Testis (tissue), 2 donors: ENCODE measurements at regions not wholly inside any gene's neighbourhood (a gene's known extent, or its start where the extent isn't known, plus 50 kb on each side); places are given as distances from the start of the nearest gene placed in this dataset.

ENCODE experiments used
- DNase-seq: peaks from one replicate; pipeline ENCODE4 v3.0.0-alpha.2; 2019
- H3K27ac ChIP-seq, 2 donors: fragments of 200-600 bp; sonication (generic); one replicate each; pipeline ENCODE4 v1.5.1; 2019
- H3K27me3 ChIP-seq: fragments of 200-600 bp; sonication (generic); one replicate; pipeline ENCODE4 v1.5.1; 2019
- H3K36me3 ChIP-seq: fragments of 200-600 bp; sonication (generic); one replicate; pipeline ENCODE4 v1.5.1; 2017; ENCODE audit warnings: low read depth; ENCODE audit errors: missing control alignments
- H3K4me1 ChIP-seq: fragments of 200-600 bp; sonication (generic); one replicate; pipeline ENCODE4 v1.5.1; 2019
- H3K4me3 ChIP-seq, 2 donors: fragments of 200-600 bp; sonication (generic); one replicate each; pipeline ENCODE4 v1.5.1; 2017 to 2019
- H3K9me3 ChIP-seq: fragments of 200-600 bp; sonication (generic); one replicate; pipeline ENCODE4 v1.5.1; 2017
- CTCF ChIP-seq, 3 experiments: fragments of 450-650 bp in 2 of 3; fragments of 200-600 bp in 1 of 3; sonication (generic) in 1 of 3; IDR thresholded peaks; one replicate each; pipeline ENCODE4 v1.5.1; 2016 to 2019; ENCODE audit warnings: antibody characterized with exemption in 3 of 3, mild to moderate bottlenecking in 2 of 3, moderate library complexity in 1 of 3
- POLR2A ChIP-seq: fragments of 450-650 bp; IDR thresholded peaks from one replicate; pipeline ENCODE4 v1.6.1; 2017; ENCODE audit warnings: antibody characterized with exemption, mild to moderate bottlenecking, moderate library complexity
- WGBS, 2 donors: methylation state at CpG; one replicate each; pipeline ENCODE4 v1.1.5; 2018; 5-methylcytosine and 5-hydroxymethylcytosine counted together
- intact Hi-C: fragments of 100-400 bp; cut with DNase I; formaldehyde crosslinking; loops from one replicate; pipeline ENCODE4 v1.15.1; 2023; ENCODE audit warnings: low total_unique reads

- H3K27me3 ChIP-seq, result no peaks in the 10 kb centered on the region
- TF ChIP-seq CTCF (IDR thresholded peaks at IDR 0.05) (no peak), POLR2A (no peak)
- WGBS, 2 donors, result 66 to 77% methylated on average over 4 of the region's 4 CpGs
- H3K9me3 ChIP-seq, result no peaks in the 10 kb centered on the region
- H3K4me1 ChIP-seq, result no peaks in the 10 kb centered on the region
- no peak overlapping the region for H3K4me3 ChIP-seq
- no peak for DNase-seq
- H3K27ac ChIP-seq, result no peak overlapping the region
- H3K36me3 ChIP-seq, result no peaks in the 10 kb centered on the region
- intact Hi-C loops, result no loop called here
Measured at GRCh38 chr4:89556601-89557305, 249.2 kb upstream of the GPRIN3 start.

- intact Hi-C loops, result no loop called here
- no peaks in the 10 kb centered on the region for H3K27me3 ChIP-seq
- TF ChIP-seq POLR2A (no peak), CTCF (IDR thresholded peaks at IDR 0.05) (no peak)
- no peak for DNase-seq
- H3K4me3 ChIP-seq, result no peak overlapping the region
- H3K27ac ChIP-seq, result no peak overlapping the region
- H3K9me3 ChIP-seq, result no peaks in the 10 kb centered on the region
- H3K36me3 ChIP-seq, result no peaks in the 10 kb centered on the region
- no peaks in the 10 kb centered on the region for H3K4me1 ChIP-seq
- 87% methylated on average over 3 of the region's 3 CpGs for WGBS, 2 donors
Measured at GRCh38 chr4:89551191-89551590, 243.6 kb upstream of the GPRIN3 start.

GRCh38 chr4:89549907-89550306 lies 242.3 kb upstream of the GPRIN3 start:
- no peaks in the 10 kb centered on the region for H3K9me3 ChIP-seq
- H3K27ac ChIP-seq, result no peak overlapping the region
- TF ChIP-seq CTCF (IDR thresholded peaks at IDR 0.05) (no peak), POLR2A (no peak)
- intact Hi-C loops, result no loop called here
- no peak for DNase-seq
- H3K36me3 ChIP-seq, result no peaks in the 10 kb centered on the region
- H3K4me1 ChIP-seq, result no peaks in the 10 kb centered on the region
- no peaks in the 10 kb centered on the region for H3K27me3 ChIP-seq
- H3K4me3 ChIP-seq, result no peak overlapping the region
- 69 to 70% methylated on average over 1 of the region's 1 CpG for WGBS, 2 donors

- Histone ChIP-seq H3K9me3 (no peaks in the 10 kb centered on the region), H3K36me3 (no peaks in the 10 kb centered on the region), H3K4me3 (no peak overlapping the region), H3K4me1 (no peaks in the 10 kb centered on the region), H3K27me3 (no peaks in the 10 kb centered on the region), H3K27ac (no peak overlapping the region)
- WGBS, 2 donors, result 92 to 93% methylated on average over 1 of the region's 1 CpG
- TF ChIP-seq POLR2A (no peak), CTCF (IDR thresholded peaks at IDR 0.05) (no peak)
- intact Hi-C loops, result no loop called here
- DNase-seq, result no peak
Measured at GRCh38 chr4:89545315-89545714, 237.7 kb upstream of the GPRIN3 start.

GRCh38 chr4:89541998-89542397 lies 234.4 kb upstream of the GPRIN3 start:
- TF ChIP-seq POLR2A (no peak), CTCF (IDR thresholded peaks at IDR 0.05) (no peak)
- DNase-seq, result no peak
- no peaks in the 10 kb centered on the region for H3K36me3 ChIP-seq
- H3K4me3 ChIP-seq, result no peak overlapping the region
- no peaks in the 10 kb centered on the region for H3K27me3 ChIP-seq
- intact Hi-C loops, result no loop called here
- H3K4me1 ChIP-seq, result no peaks in the 10 kb centered on the region
- H3K9me3 ChIP-seq, result no peaks in the 10 kb centered on the region
- H3K27ac ChIP-seq, result no peak overlapping the region
